ENCODE measurements at regions not wholly inside any gene's neighbourhood (a gene's known extent, or its start where the extent isn't known, plus 50 kb on each side); places are given as distances from the start of the nearest gene placed in this dataset.

DNA sequence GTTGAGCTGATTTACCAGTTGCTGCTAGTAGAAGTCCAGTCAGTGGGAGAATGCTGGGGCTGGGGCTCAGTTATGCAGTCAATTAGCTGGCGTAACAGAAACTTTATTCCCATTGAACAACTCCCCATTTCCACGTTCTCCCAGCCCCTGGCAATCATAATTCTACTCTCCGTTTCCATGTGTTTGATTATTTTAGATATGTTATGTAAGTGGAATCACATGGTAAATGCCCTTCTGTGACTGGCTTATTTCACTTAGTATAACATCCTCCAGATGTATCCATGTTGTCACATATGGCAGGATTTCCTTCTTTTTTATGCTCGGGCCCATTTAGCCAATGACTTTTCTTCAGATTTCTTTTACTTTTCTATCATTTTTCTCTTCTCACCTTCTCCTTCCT is 61.1 kb upstream of the EXOC4 start:
- no peak for DNase-seq

DNA sequence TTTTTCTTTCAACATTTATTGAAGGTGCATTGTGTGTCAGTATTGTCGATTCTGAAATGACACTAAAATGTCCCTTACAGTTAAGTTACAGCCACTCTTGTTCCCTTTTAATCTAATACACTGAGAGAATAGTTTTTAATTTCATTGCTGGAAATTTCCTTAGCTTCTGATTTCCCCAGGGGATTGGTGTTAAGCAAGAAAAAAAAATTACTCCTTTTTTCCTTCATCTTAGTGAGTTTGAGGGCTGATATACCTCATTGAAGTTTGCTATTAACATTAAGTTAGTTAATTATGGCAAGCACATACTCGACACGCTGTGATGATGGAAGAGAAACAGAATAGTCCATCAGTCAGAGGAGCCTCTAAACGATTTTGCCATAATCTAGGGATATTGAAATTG is 57.0 kb upstream of the EXOC4 start:
- no peak for DNase-seq

DNA sequence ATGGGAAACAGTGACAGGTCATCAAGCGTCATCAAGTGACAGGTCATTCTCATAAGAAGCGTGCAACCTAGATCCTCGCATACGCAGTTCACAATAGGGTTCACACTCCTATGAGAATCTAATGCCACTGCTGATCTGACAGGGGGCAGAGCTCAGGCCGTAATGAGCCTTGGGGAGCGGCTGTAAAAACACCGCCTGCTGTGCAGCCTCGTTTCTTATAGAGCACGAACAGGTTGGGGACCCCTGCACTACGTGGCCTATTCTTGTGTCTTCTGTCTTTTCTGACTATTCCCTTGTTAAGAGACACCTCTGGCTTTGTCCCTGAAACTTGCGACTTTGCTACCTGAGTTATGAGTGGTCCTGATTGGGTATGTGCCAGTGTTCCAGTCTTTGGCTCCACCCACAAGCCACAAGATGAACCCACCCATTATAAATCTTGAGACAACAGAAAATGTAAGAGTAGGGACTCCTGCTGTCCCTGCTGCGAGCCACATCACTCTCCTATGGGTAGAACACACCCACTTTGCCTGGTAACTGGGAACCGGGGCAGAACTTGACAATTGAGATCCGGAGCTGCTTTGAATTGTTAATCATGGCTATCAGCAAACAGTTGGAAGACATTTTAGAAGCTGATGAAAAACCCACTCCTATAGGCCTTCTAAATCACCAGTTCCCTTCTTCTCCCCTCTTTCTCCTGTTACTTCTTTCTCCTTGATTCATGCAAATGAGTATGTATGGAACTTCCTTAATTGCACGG is 55.8 kb upstream of the EXOC4 start:
- no peak for DNase-seq

GRCh38 chr7:133197972-133198544 is 54.8 kb upstream of the EXOC4 start:
- no peak for DNase-seq

GRCh38 chr7:133199831-133200230 is 53.0 kb upstream of the EXOC4 start:
- DNase-seq, result no peak

- DNase-seq, result no peak
Observed at GRCh38 chr7:133201470-133201869, 51.4 kb upstream of the EXOC4 start.

DNA sequence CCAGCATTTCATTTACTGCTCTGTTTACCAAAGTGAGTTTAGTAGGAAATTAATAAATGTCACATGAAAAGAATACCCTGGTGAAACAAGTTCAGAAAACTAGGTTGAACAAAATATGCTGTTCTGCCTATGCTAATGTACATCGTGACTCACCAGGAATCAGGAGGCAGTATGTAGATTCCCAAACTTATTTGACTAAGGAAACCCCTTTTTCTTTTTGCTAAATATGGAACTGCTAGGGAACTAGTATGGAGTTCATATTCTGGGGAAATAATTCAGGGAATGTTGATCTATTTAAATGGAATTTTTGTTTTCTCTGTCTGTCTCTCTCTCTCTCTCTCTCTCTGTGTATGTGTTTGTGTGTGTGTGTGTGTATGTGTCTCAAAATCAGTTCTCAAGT is 49.9 kb upstream of the EXOC4 start:
- DNase-seq, result no peak

All from dermis blood vessel endothelial cell (primary cell).